ENCODE measurements at regions not wholly inside any gene's neighbourhood (a gene's known extent, or its start where the extent isn't known, plus 50 kb on each side); places are given as distances from the start of the nearest gene placed in this dataset.

DNA sequence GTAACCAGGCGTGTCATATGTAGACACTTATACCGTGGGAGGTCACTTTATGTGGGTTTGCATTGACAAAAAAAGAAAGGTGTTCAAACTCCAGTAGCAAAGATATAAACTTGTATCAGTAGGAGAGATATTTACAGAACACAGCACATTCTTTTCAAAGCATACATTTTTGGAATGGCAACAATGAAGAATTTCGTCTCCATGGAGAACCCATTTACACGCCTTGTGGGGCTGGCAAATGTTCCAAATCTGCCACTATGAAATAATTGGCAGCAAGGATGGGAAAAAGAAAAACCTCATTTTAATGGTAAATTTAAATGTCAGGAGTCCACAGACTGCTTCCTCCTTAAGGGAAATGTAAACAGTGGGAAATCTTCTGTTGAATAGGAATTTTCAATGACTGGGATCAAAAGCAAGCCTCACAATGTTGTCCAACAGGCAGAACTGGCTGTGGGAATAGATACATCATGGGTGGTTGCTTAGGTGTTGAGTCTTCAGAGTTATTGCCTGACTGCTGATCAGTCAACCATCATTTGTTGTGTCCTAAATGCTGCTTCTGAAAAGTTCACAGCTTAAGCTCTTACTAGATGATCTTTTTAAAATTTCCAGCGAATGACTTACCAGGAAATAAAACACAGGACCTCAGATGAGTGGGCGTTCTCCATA lies 256.6 kb upstream of the SEMA3C start:
- TF ChIP-seq ZNF274 (IDR thresholded peaks at IDR 0.05; ENCODE audit: low read depth, low read length) = no peak
- no peak for TF ChIP-seq YY1 (IDR thresholded peaks at IDR 0.05; ENCODE audit: insufficient read depth, insufficient read length)
- no peak for TF ChIP-seq SUZ12 (IDR thresholded peaks at IDR 0.05; ENCODE audit: extremely low read depth, insufficient read depth, insufficient read length)
